Stomach (tissue), 4 donors: ENCODE measurements at regions not wholly inside any gene's neighbourhood (a gene's known extent, or its start where the extent isn't known, plus 50 kb on each side); places are given as distances from the start of the nearest gene placed in this dataset.

ENCODE experiments used
- EP300 ChIP-seq: sonication (generic); formaldehyde crosslinking; IDR thresholded peaks from one replicate; pipeline ENCODE4 v1.6.1; 2017; ENCODE audit warnings: antibody characterized with exemption
- POLR2A ChIP-seq, 4 donors: fragments of 450-650 bp; IDR thresholded peaks; one replicate each; pipeline ENCODE4 v1.6.1; 2016; ENCODE audit warnings: antibody characterized with exemption in 4 of 4, control low read depth in 2 of 4, mild to moderate bottlenecking in 1 of 4, moderate library complexity in 1 of 4
- TF ChIP-seq, protein P1 (sequence below), 7 experiments: fragments of 450-650 bp in 4 of 7; fragments of 200-600 bp in 3 of 7; sonication (generic) in 3 of 7; IDR thresholded peaks; one replicate each; pipeline ENCODE4 v1.5.1; 2016 to 2019; ENCODE audit warnings: antibody characterized with exemption in 7 of 7, control low read depth in 2 of 7, mild to moderate bottlenecking in 1 of 7

DNA sequence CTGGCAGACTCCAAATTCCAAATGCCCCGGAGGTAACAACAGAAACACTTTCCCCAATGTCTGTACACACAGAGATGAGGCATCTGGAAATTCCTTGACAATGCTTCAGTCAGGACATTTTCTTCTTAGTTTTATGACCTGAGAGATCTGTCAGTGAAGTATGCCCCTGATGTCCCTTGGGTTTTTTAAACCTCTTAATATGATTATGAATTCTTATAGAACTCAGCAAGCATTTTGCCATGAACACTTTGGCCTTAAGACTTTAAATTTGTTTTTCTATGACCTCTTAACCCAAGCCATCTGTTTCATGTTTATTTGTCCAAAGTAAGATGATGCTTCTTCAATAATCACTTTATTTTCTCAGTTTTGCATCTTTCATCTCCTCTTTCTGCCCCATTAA, 1206.2 kb downstream of the GATA3 start:
- TF ChIP-seq POLR2A (IDR thresholded peaks at IDR 0.05) (no peak), EP300 (no peak)
- TF ChIP-seq, protein P1, sequence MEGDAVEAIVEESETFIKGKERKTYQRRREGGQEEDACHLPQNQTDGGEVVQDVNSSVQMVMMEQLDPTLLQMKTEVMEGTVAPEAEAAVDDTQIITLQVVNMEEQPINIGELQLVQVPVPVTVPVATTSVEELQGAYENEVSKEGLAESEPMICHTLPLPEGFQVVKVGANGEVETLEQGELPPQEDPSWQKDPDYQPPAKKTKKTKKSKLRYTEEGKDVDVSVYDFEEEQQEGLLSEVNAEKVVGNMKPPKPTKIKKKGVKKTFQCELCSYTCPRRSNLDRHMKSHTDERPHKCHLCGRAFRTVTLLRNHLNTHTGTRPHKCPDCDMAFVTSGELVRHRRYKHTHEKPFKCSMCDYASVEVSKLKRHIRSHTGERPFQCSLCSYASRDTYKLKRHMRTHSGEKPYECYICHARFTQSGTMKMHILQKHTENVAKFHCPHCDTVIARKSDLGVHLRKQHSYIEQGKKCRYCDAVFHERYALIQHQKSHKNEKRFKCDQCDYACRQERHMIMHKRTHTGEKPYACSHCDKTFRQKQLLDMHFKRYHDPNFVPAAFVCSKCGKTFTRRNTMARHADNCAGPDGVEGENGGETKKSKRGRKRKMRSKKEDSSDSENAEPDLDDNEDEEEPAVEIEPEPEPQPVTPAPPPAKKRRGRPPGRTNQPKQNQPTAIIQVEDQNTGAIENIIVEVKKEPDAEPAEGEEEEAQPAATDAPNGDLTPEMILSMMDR (IDR thresholded peaks at IDR 0.05), result no peak
